Mesenchymal stem cell (in vitro differentiated cells and primary cell): ENCODE measurements at regions not wholly inside any gene's neighbourhood (a gene's known extent, or its start where the extent isn't known, plus 50 kb on each side); places are given as distances from the start of the nearest gene placed in this dataset.

Experiments used
- DNase-seq: peaks from one replicate; pipeline ENCODE4 v3.0.0-alpha.2; 2013
- H2AFZ ChIP-seq: one replicate; pipeline ENCODE4 v1.6.1; 2013; ENCODE audit warnings: low read depth, mild to moderate bottlenecking, control low read depth, inconsistent platforms, low read length, moderate library complexity
- H2AK5ac ChIP-seq: 2 replicates; pipeline ENCODE4 v1.6.1; 2013; ENCODE audit warnings: low read length, moderate library complexity, mild to moderate bottlenecking, inconsistent platforms; ENCODE audit not compliant: severe bottlenecking
- H2BK120ac ChIP-seq: one replicate; pipeline ENCODE4 v1.6.1; 2013; ENCODE audit warnings: low read depth, mild to moderate bottlenecking, inconsistent platforms, low read length, moderate library complexity
- H2BK12ac ChIP-seq, 2 experiments: one replicate each; pipeline ENCODE4 v1.6.1; 2013; ENCODE audit warnings: inconsistent platforms in 2 of 2, low read length in 2 of 2, mild to moderate bottlenecking in 2 of 2, moderate library complexity in 2 of 2, control low read depth in 1 of 2
- H2BK15ac ChIP-seq: one replicate; pipeline ENCODE4 v1.6.1; 2013; ENCODE audit warnings: mild to moderate bottlenecking, low read depth, inconsistent platforms; ENCODE audit not compliant: poor library complexity, severe bottlenecking
- H2BK5ac ChIP-seq: 2 replicates; pipeline ENCODE4 v1.6.1; 2013; ENCODE audit warnings: low read depth, mild to moderate bottlenecking, low read length, control low read depth, inconsistent platforms; ENCODE audit not compliant: poor library complexity, severe bottlenecking
- H3K14ac ChIP-seq, 2 experiments: one replicate each; pipeline ENCODE4 v1.6.1; 2013; ENCODE audit warnings: inconsistent platforms in 2 of 2, low read length in 2 of 2, control low read depth in 1 of 2, mild to moderate bottlenecking in 1 of 2, moderate library complexity in 1 of 2
- H3K18ac ChIP-seq, 2 experiments: one replicate each; pipeline ENCODE4 v1.6.1; 2013; ENCODE audit warnings: inconsistent platforms in 2 of 2, low read length in 2 of 2, control low read depth in 1 of 2, low read depth in 1 of 2, mild to moderate bottlenecking in 1 of 2
- H3K23ac ChIP-seq, 2 experiments: one replicate each; pipeline ENCODE4 v1.6.1; 2013; ENCODE audit warnings: inconsistent platforms in 2 of 2, low read length in 2 of 2, mild to moderate bottlenecking in 2 of 2, moderate library complexity in 2 of 2, control low read depth in 1 of 2
- H3K27ac ChIP-seq: 2 replicates; pipeline ENCODE4 v1.5.1; 2013; ENCODE audit warnings: mild to moderate bottlenecking, moderate library complexity, low read length, control low read depth, inconsistent platforms; ENCODE audit not compliant: poor library complexity, severe bottlenecking
- H3K27me3 ChIP-seq, 2 experiments: 2 replicates each; pipeline versions ENCODE4 v1.6.1 to v1.7.0; 2013; ENCODE audit warnings: low read length in 2 of 2, mild to moderate bottlenecking in 2 of 2, moderate library complexity in 2 of 2, control low read depth in 1 of 2, inconsistent platforms in 1 of 2; ENCODE audit not compliant: control insufficient read depth in 1 of 2, insufficient read depth in 1 of 2
- H3K36me3 ChIP-seq, 2 experiments: 2 replicates each; pipeline versions ENCODE4 v1.6.1 to v1.7.0; 2013; ENCODE audit warnings: low read length in 2 of 2, control low read depth in 1 of 2, inconsistent platforms in 1 of 2, low read depth in 1 of 2, mild to moderate bottlenecking in 1 of 2; ENCODE audit not compliant: insufficient read depth in 2 of 2, control insufficient read depth in 1 of 2
- H3K4ac ChIP-seq, 2 experiments: one replicate each; pipeline ENCODE4 v1.6.1; 2013; ENCODE audit warnings: inconsistent platforms in 2 of 2, low read length in 2 of 2, mild to moderate bottlenecking in 2 of 2, moderate library complexity in 2 of 2, control low read depth in 1 of 2, low read depth in 1 of 2
- H3K4me1 ChIP-seq: 2 replicates; pipeline ENCODE4 v1.6.1; 2013; ENCODE audit warnings: low read depth, low read length, control low read depth; ENCODE audit not compliant: control insufficient read depth, insufficient read depth
- H3K4me2 ChIP-seq: 2 replicates; pipeline ENCODE4 v1.6.1; 2013; ENCODE audit warnings: low read length, mild to moderate bottlenecking, inconsistent platforms; ENCODE audit not compliant: poor library complexity, severe bottlenecking
- H3K4me3 ChIP-seq, 2 experiments: 2 replicates each; pipeline versions ENCODE4 v1.5.1 to v1.7.0; 2013; ENCODE audit warnings: low read length in 2 of 2, mild to moderate bottlenecking in 2 of 2, control low read depth in 1 of 2, low read depth in 1 of 2; ENCODE audit not compliant: insufficient read depth in 1 of 2
- H3K79me1 ChIP-seq: replicated peaks from 2 replicates; pipeline ENCODE4 v1.6.1; 2013; ENCODE audit warnings: mild to moderate bottlenecking, control low read depth, low read length, inconsistent platforms; ENCODE audit not compliant: poor library complexity, severe bottlenecking
- H3K9ac ChIP-seq: 2 replicates; pipeline ENCODE4 v1.7.0; 2013; ENCODE audit warnings: mild to moderate bottlenecking, low read length, moderate library complexity
- H3K9me3 ChIP-seq: 2 replicates; pipeline ENCODE4 v1.7.0; 2013; ENCODE audit warnings: mild to moderate bottlenecking, low read length; ENCODE audit not compliant: control insufficient read depth
- H4K8ac ChIP-seq: one replicate; pipeline ENCODE4 v1.6.1; 2013; ENCODE audit warnings: inconsistent platforms, mild to moderate bottlenecking, low read length, moderate library complexity
- H4K91ac ChIP-seq: one replicate; pipeline ENCODE4 v1.6.1; 2013; ENCODE audit warnings: mild to moderate bottlenecking, low read length, inconsistent platforms
- WGBS: methylation state at CpG from one replicate; pipeline ENCODE4 v1.1.7; 2013; ENCODE audit warnings: mixed read lengths; 5-methylcytosine and 5-hydroxymethylcytosine counted together

DNA sequence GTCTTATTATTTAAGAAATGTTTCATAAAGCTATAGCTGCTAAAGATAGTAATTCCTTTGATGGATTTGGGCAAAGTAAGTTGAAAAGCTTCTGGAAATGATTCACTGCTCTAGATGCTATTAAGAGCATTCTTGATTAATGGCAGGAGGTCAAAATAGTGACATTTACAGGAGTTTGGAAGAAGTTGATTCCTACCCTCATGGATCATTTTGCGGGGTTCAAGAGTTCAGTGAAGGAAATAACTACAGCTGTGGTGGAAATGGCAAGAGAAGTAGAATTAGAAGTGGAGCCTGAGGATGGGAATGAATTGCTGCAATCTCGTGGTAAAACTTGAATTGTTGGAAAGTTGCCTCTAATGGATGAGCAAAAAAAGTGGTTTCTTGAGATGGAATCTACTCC, 316.1 kb downstream of the UTRN start:
- Histone ChIP-seq H4K8ac (no peak overlapping the region), H2BK15ac (no peak overlapping the region), H2BK120ac (no peak overlapping the region), H2BK5ac (no peak overlapping the region), H3K4me1 (no peaks in the 10 kb centered on the region), H3K14ac (no peak overlapping the region), H4K91ac (no peak overlapping the region), H3K79me1 (peaks cover 6% of the 10 kb centered on the region), H2BK12ac (no peak overlapping the region), H3K18ac (no peak overlapping the region), H3K36me3 (peaks cover 0 to 7% of the 10 kb centered on the region in 2 experiments), H3K4ac (no peak overlapping the region), H3K27me3 (no peaks in the 10 kb centered on the region), H2AK5ac (no peak overlapping the region), H3K9ac (no peak overlapping the region), H3K23ac (no peak overlapping the region), H3K4me3 (no peak overlapping the region), H3K4me2 (no peak overlapping the region), H3K27ac (no peak overlapping the region), H3K9me3 (peaks cover 10% of the 10 kb centered on the region), H2AFZ (no peak overlapping the region)
- no peak for DNase-seq
- WGBS: 95% methylated on average over 2 of the region's 2 CpGs

DNA sequence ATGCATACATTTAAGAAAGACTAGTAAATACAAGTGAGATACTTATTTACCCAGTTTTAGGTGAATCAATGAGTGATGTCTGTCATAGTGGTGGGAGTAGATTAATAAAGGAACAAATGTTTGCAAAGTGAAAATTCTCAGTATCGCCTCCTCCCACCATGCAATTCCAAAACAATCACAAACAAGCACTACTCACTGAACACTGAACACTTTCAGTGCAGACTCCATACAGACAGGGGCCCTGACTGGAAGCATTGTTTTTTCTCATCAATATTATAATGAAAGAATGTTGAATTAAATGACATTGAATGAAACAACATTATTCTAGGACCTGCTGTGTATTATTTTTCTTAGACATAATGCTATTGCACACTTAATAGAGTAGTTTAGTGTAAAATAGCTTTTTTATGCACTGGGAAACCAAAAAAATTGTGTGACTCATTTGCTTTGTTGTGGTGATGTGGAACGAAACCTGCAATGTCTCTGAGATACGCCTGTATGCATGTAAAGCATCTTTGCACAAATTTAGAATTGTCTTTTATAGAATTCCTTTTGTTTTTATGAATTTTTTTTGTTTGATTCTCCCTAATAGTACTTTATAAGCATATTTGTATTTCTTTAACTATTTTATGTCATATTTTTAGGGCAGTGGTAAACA, 317.5 kb downstream of the UTRN start:
- WGBS: 100% methylated on average over 3 of the region's 3 CpGs

DNA sequence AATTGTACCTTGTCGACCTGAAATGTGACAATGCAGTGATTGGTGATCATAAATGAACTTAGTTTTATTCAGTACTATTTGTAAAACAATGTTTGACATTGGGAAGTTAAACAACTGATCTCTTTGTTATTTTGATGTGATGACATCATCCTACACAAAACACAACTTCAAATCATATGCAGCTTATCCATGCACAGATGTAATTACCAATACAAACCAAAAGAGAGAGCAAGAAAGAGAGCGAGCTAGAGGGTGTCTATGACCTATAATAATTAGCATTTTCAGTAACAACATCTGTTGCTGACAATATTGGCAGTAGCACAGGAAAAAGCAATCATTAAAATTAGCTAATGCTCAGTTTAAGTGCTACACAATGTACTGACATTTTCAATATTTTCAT, 320.9 kb downstream of the UTRN start:
- no peak overlapping the region for H3K23ac ChIP-seq
- H2BK15ac ChIP-seq: no peak overlapping the region
- H3K79me1 ChIP-seq: peaks cover 8% of the 10 kb centered on the region
- H2BK120ac ChIP-seq: no peak overlapping the region
- no peak overlapping the region for H2AFZ ChIP-seq
- H3K9ac ChIP-seq: no peak overlapping the region
- WGBS: 100% methylated on average over 1 of the region's 2 CpGs
- no peak overlapping the region for H3K14ac ChIP-seq
- H3K18ac ChIP-seq: no peak overlapping the region
- H4K91ac ChIP-seq: no peak overlapping the region
- no peaks in the 10 kb centered on the region for H3K27me3 ChIP-seq
- no peak overlapping the region for H3K4me2 ChIP-seq
- H3K4me1 ChIP-seq: no peaks in the 10 kb centered on the region
- no peak overlapping the region for H2BK5ac ChIP-seq
- peaks cover 0 to 17% of the 10 kb centered on the region in 2 experiments for H3K36me3 ChIP-seq
- no peak overlapping the region for H3K4me3 ChIP-seq
- DNase-seq: no peak
- H2BK12ac ChIP-seq: no peak overlapping the region
- peaks cover 3% of the 10 kb centered on the region for H3K9me3 ChIP-seq
- H3K4ac ChIP-seq: no peak overlapping the region
- H3K27ac ChIP-seq: no peak overlapping the region
- H4K8ac ChIP-seq: no peak overlapping the region
- H2AK5ac ChIP-seq: no peak overlapping the region

More for the DNA sequence above, 317.5 kb downstream of the UTRN start:
- no peak overlapping the region for H2BK15ac ChIP-seq
- no peaks in the 10 kb centered on the region for H3K4me1 ChIP-seq
- H2BK120ac ChIP-seq: no peak overlapping the region
- H3K4me3 ChIP-seq: no peak overlapping the region
- H3K4ac ChIP-seq: no peak overlapping the region
- no peak overlapping the region for H4K8ac ChIP-seq
- no peaks in the 10 kb centered on the region for H3K27me3 ChIP-seq
- H3K9ac ChIP-seq: no peak overlapping the region
- H4K91ac ChIP-seq: no peak overlapping the region
- H3K27ac ChIP-seq: no peak overlapping the region
- H3K79me1 ChIP-seq: peaks cover 6% of the 10 kb centered on the region
- H2AFZ ChIP-seq: no peak overlapping the region
- H3K4me2 ChIP-seq: no peak overlapping the region
- no peak overlapping the region for H2BK12ac ChIP-seq
- H3K23ac ChIP-seq: no peak overlapping the region
- no peak overlapping the region for H2BK5ac ChIP-seq
- no peak overlapping the region for H3K18ac ChIP-seq
- peaks cover 10% of the 10 kb centered on the region for H3K9me3 ChIP-seq
- H2AK5ac ChIP-seq: no peak overlapping the region
- DNase-seq: no peak
- peaks cover 0 to 9% of the 10 kb centered on the region in 2 experiments for H3K36me3 ChIP-seq
- no peak overlapping the region for H3K14ac ChIP-seq

DNA sequence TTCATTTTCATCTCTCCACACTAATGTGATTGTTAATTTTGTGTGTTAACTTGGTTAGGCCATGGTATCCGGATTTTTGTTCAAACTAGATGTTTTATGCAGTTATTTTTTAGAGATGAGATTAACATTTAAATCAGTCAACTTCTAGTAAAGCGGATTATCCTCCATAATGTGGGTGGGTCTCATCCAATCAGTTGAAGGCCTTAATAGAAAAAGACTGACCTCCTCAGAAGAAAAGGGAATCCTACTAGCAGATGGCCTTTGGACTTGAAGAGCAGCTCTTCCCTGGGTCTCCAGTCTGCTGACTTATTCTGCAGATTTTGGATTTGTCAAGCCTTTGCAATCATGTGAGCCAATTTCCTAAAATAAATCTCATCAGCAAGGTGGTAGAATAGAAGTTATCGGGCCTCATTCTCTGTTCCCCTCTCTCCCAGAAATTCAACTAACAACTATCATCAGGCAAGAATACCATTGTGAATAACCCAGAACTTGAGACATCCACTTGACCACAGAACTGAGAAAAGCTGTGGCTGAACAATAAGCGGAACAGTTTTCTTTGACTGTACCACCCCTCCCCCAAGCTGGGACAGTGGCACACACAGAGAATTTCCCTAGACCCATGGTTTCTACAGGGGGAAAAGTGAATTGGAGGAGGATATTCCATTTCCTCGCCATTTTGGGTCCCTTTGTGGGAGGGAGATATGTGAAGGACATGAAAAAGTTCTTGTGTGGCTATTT, 323.0 kb downstream of the UTRN start:
- Histone ChIP-seq H2BK5ac (no peak overlapping the region), H3K9me3 (no peaks in the 10 kb centered on the region), H3K36me3 (peaks cover 0 to 11% of the 10 kb centered on the region in 2 experiments), H3K27ac (no peak overlapping the region), H2BK120ac (no peak overlapping the region), H2BK12ac (no peak overlapping the region), H3K4me1 (no peaks in the 10 kb centered on the region), H3K4me2 (no peak overlapping the region), H3K23ac (no peak overlapping the region), H3K9ac (no peak overlapping the region), H3K18ac (no peak overlapping the region), H3K14ac (no peak overlapping the region), H4K8ac (no peak overlapping the region), H3K4ac (no peak overlapping the region), H3K79me1 (peaks cover 3% of the 10 kb centered on the region), H4K91ac (no peak overlapping the region), H3K27me3 (no peaks in the 10 kb centered on the region), H3K4me3 (no peak overlapping the region), H2BK15ac (no peak overlapping the region), H2AK5ac (no peak overlapping the region), H2AFZ (no peak overlapping the region)
- DNase-seq: no peak
- WGBS: 100% methylated on average over 5 of the region's 5 CpGs
